IPS-NIHi7 (cell line): ENCODE measurements at regions not wholly inside any gene's neighbourhood (a gene's known extent, or its start where the extent isn't known, plus 50 kb on each side); places are given as distances from the start of the nearest gene placed in this dataset.

ENCODE experiments used
- DNase-seq: peaks from one replicate; pipeline ENCODE4 v3.0.0; 2012; ENCODE audit warnings: mixed read lengths; ENCODE audit errors: extremely low spot score

GRCh38 chr12:123100882-123101281, 50.0 kb downstream of the PITPNM2 start:
- no peak for DNase-seq

- DNase-seq = no peak
Observed at GRCh38 chr12:123100450-123100849, 50.4 kb downstream of the PITPNM2 start.

- no peak for DNase-seq
Observed at GRCh38 chr12:123099560-123100192, 51.2 kb downstream of the PITPNM2 start.

- DNase-seq = no peak
Observed at GRCh38 chr12:123098780-123099179, 52.1 kb downstream of the PITPNM2 start.

GRCh38 chr12:123097561-123098084, 53.3 kb downstream of the PITPNM2 start:
- no peak for DNase-seq

- DNase-seq = no peak
Observed at GRCh38 chr12:123096741-123097140, 54.1 kb downstream of the PITPNM2 start.

- DNase-seq = no peak
Observed at GRCh38 chr12:123096182-123096581, 54.7 kb downstream of the PITPNM2 start.

GRCh38 chr12:123095078-123095881, 55.6 kb downstream of the PITPNM2 start:
- no peak for DNase-seq

GRCh38 chr12:123094349-123095077, 56.4 kb downstream of the PITPNM2 start:
- DNase-seq = no peak

- no peak for DNase-seq
Observed at GRCh38 chr12:123092866-123093265, 58.0 kb downstream of the PITPNM2 start.

- DNase-seq = no peak
Observed at GRCh38 chr12:123091230-123092150, 59.4 kb downstream of the PITPNM2 start.

- no peak for DNase-seq
Observed at GRCh38 chr12:123089631-123090353, 61.1 kb downstream of the PITPNM2 start.

- DNase-seq = no peak
Observed at GRCh38 chr12:123089140-123089539, 61.8 kb downstream of the PITPNM2 start.

- DNase-seq = no peak
Observed at GRCh38 chr12:123085730-123086487, 65.0 kb downstream of the PITPNM2 start.

- DNase-seq = no peak
Observed at GRCh38 chr12:123085066-123085465, 65.8 kb downstream of the PITPNM2 start.

GRCh38 chr12:123083661-123084571, 67.0 kb downstream of the PITPNM2 start:
- DNase-seq = no peak

- no peak for DNase-seq
Observed at GRCh38 chr12:123080634-123081033, 70.3 kb downstream of the PITPNM2 start.

- DNase-seq = no peak
Observed at GRCh38 chr12:123078531-123079155, 72.2 kb downstream of the PITPNM2 start.
